ENCODE measurements at regions not wholly inside any gene's neighbourhood (a gene's known extent, or its start where the extent isn't known, plus 50 kb on each side); places are given as distances from the start of the nearest gene placed in this dataset.

- H2AK5ac ChIP-seq (ENCODE audit: low read length): no peak overlapping the region
- no peak overlapping the region for H3K9ac ChIP-seq (ENCODE audit: low read length)
- no peak overlapping the region for H3K4me3 ChIP-seq (ENCODE audit: low read length)
- no peak overlapping the region for H2BK15ac ChIP-seq (replicated peaks; ENCODE audit: low read depth)
- H3K18ac ChIP-seq (ENCODE audit: low read length): no peak overlapping the region
- H2BK120ac ChIP-seq (ENCODE audit: low read depth, low read length): no peak overlapping the region
- H3K23ac ChIP-seq (ENCODE audit: low read length): no peak overlapping the region
- H3K79me2 ChIP-seq (ENCODE audit: control insufficient read depth, insufficient read depth, low read length): no peaks in the 10 kb centered on the region
- no peak for DNase-seq
- no peak overlapping the region for H3K27ac ChIP-seq (ENCODE audit: low read depth, low read length)
- H3K4ac ChIP-seq (ENCODE audit: low read depth, low read length): no peak overlapping the region
- H2BK5ac ChIP-seq (ENCODE audit: low read length): no peak overlapping the region
- H3K36me3 ChIP-seq (ENCODE audit: control insufficient read depth, insufficient read depth, low read length): no peaks in the 10 kb centered on the region
- no peak overlapping the region for H4K5ac ChIP-seq (ENCODE audit: low read length)
- no peak overlapping the region for H3K4me2 ChIP-seq (ENCODE audit: low read length)
- no peak overlapping the region for H3K56ac ChIP-seq (ENCODE audit: low read length)
- no CpG with 5 or more reads among the region's 7 CpGs for WGBS (ENCODE audit: extremely low coverage, insufficient coverage, low lambda C conversion rate)
- no peaks in the 10 kb centered on the region for H3K27me3 ChIP-seq (ENCODE audit: insufficient read depth, low read length, poor library complexity)
- no peaks in the 10 kb centered on the region for H3K4me1 ChIP-seq (ENCODE audit: control insufficient read depth, low read depth, low read length)
- no peak overlapping the region for H4K8ac ChIP-seq (ENCODE audit: low read depth, low read length)
- no peaks in the 10 kb centered on the region for H3K79me1 ChIP-seq (ENCODE audit: low read length)
These were observed 114.8 kb downstream of the RDH14 start for GRCh38 chr2:18445433-18446320.

DNA sequence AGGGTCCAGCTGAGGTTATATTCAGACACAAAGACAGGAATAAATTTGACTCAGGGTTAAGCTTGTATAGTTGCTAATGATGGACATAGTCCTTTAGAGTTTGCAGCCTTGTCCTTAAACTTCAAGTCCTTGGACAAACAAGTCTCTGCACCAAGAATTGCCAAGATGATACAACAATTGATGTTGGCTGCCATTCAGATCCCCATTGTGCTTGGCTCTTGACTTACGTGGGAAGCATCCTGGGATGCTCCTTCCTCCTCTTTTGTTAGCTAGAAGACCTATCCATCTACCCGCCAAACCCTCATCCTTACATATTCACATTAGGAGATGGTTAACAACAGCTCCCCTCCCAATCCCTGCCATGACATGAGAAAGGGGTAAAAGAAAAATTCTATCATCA lies 115.6 kb downstream of the RDH14 start:
- no peak overlapping the region for H3K4me3 ChIP-seq (ENCODE audit: low read length)
- no peaks in the 10 kb centered on the region for H3K27me3 ChIP-seq (ENCODE audit: insufficient read depth, low read length, poor library complexity)
- H3K79me1 ChIP-seq (ENCODE audit: low read length): no peaks in the 10 kb centered on the region
- H3K9ac ChIP-seq (ENCODE audit: low read length): no peak overlapping the region
- H3K23ac ChIP-seq (ENCODE audit: low read length): no peak overlapping the region
- H3K56ac ChIP-seq (ENCODE audit: low read length): no peak overlapping the region
- no peak overlapping the region for H4K5ac ChIP-seq (ENCODE audit: low read length)
- no peak overlapping the region for H2AK5ac ChIP-seq (ENCODE audit: low read length)
- H3K36me3 ChIP-seq (ENCODE audit: control insufficient read depth, insufficient read depth, low read length): no peaks in the 10 kb centered on the region
- H4K8ac ChIP-seq (ENCODE audit: low read depth, low read length): no peak overlapping the region
- no CpG with 5 or more reads among the region's 2 CpGs for WGBS (ENCODE audit: extremely low coverage, insufficient coverage, low lambda C conversion rate)
- DNase-seq: no peak
- no peak overlapping the region for H3K18ac ChIP-seq (ENCODE audit: low read length)
- no peaks in the 10 kb centered on the region for H3K4me1 ChIP-seq (ENCODE audit: control insufficient read depth, low read depth, low read length)
- no peaks in the 10 kb centered on the region for H3K79me2 ChIP-seq (ENCODE audit: control insufficient read depth, insufficient read depth, low read length)
- H2BK15ac ChIP-seq (replicated peaks; ENCODE audit: low read depth): no peak overlapping the region
- no peak overlapping the region for H3K27ac ChIP-seq (ENCODE audit: low read depth, low read length)
- no peak overlapping the region for H3K4me2 ChIP-seq (ENCODE audit: low read length)
- H2BK120ac ChIP-seq (ENCODE audit: low read depth, low read length): no peak overlapping the region
- H3K4ac ChIP-seq (ENCODE audit: low read depth, low read length): no peak overlapping the region
- no peak overlapping the region for H2BK5ac ChIP-seq (ENCODE audit: low read length)

GRCh38 chr2:18441583-18441982 lies 118.9 kb downstream of the RDH14 start:
- Histone ChIP-seq H2BK120ac (ENCODE audit: low read depth, low read length) (no peak overlapping the region), H3K18ac (ENCODE audit: low read length) (no peak overlapping the region), H3K23ac (ENCODE audit: low read length) (no peak overlapping the region), H3K27me3 (ENCODE audit: insufficient read depth, low read length, poor library complexity) (no peaks in the 10 kb centered on the region), H3K4ac (ENCODE audit: low read depth, low read length) (no peak overlapping the region), H2AK5ac (ENCODE audit: low read length) (no peak overlapping the region), H3K27ac (ENCODE audit: low read depth, low read length) (no peak overlapping the region), H3K4me1 (ENCODE audit: control insufficient read depth, low read depth, low read length) (no peaks in the 10 kb centered on the region), H3K36me3 (ENCODE audit: control insufficient read depth, insufficient read depth, low read length) (no peaks in the 10 kb centered on the region), H3K9ac (ENCODE audit: low read length) (no peak overlapping the region), H3K4me2 (ENCODE audit: low read length) (no peak overlapping the region), H3K4me3 (ENCODE audit: low read length) (no peak overlapping the region), H4K8ac (ENCODE audit: low read depth, low read length) (no peak overlapping the region), H3K79me2 (ENCODE audit: control insufficient read depth, insufficient read depth, low read length) (no peaks in the 10 kb centered on the region), H4K5ac (ENCODE audit: low read length) (no peak overlapping the region), H2BK5ac (ENCODE audit: low read length) (no peak overlapping the region), H3K56ac (ENCODE audit: low read length) (no peak overlapping the region), H2BK15ac (replicated peaks; ENCODE audit: low read depth) (no peak overlapping the region), H3K79me1 (ENCODE audit: low read length) (no peaks in the 10 kb centered on the region)
- no peak for DNase-seq
- WGBS (ENCODE audit: extremely low coverage, insufficient coverage, low lambda C conversion rate): 100% methylated on average over 1 of the region's 3 CpGs

DNA sequence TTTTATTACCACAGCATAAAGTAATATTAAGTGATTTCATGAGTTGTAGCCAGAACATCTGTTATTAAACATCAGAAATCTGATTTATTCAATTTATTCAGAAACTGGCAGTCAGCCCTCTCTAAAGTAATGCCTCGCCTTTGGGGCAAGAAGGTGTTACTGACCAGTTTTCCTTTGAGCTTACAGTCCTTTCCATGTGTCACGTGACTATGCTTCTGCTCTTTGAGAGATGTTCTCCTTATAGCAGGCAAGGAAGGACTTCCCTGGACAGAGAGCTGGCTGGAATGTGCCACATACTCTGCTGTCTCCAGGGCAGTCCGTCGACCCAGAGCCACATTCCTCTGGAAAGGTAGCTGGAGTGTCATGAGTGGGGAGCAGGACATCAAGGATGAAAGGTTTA lies 119.7 kb downstream of the RDH14 start:
- Histone ChIP-seq H3K9ac (ENCODE audit: low read length) (no peak overlapping the region), H3K79me2 (ENCODE audit: control insufficient read depth, insufficient read depth, low read length) (no peaks in the 10 kb centered on the region), H3K56ac (ENCODE audit: low read length) (no peak overlapping the region), H4K8ac (ENCODE audit: low read depth, low read length) (no peak overlapping the region), H2AK5ac (ENCODE audit: low read length) (no peak overlapping the region), H3K4me1 (ENCODE audit: control insufficient read depth, low read depth, low read length) (no peaks in the 10 kb centered on the region), H4K5ac (ENCODE audit: low read length) (no peak overlapping the region), H3K36me3 (ENCODE audit: control insufficient read depth, insufficient read depth, low read length) (no peaks in the 10 kb centered on the region), H3K4ac (ENCODE audit: low read depth, low read length) (no peak overlapping the region), H2BK5ac (ENCODE audit: low read length) (no peak overlapping the region), H3K79me1 (ENCODE audit: low read length) (no peaks in the 10 kb centered on the region), H3K23ac (ENCODE audit: low read length) (no peak overlapping the region), H3K4me3 (ENCODE audit: low read length) (no peak overlapping the region), H3K27ac (ENCODE audit: low read depth, low read length) (no peak overlapping the region), H2BK120ac (ENCODE audit: low read depth, low read length) (no peak overlapping the region), H3K4me2 (ENCODE audit: low read length) (no peak overlapping the region), H2BK15ac (replicated peaks; ENCODE audit: low read depth) (no peak overlapping the region), H3K27me3 (ENCODE audit: insufficient read depth, low read length, poor library complexity) (no peaks in the 10 kb centered on the region), H3K18ac (ENCODE audit: low read length) (no peak overlapping the region)
- WGBS (ENCODE audit: extremely low coverage, insufficient coverage, low lambda C conversion rate): no CpG with 5 or more reads among the region's 4 CpGs
- peak; percentile 7 for DNase-seq

- Histone ChIP-seq H2AK5ac (ENCODE audit: low read length) (no peak overlapping the region), H3K9ac (ENCODE audit: low read length) (no peak overlapping the region), H3K4ac (ENCODE audit: low read depth, low read length) (no peak overlapping the region), H3K36me3 (ENCODE audit: control insufficient read depth, insufficient read depth, low read length) (no peaks in the 10 kb centered on the region), H2BK5ac (ENCODE audit: low read length) (no peak overlapping the region), H2BK15ac (replicated peaks; ENCODE audit: low read depth) (no peak overlapping the region), H3K23ac (ENCODE audit: low read length) (no peak overlapping the region), H3K79me2 (ENCODE audit: control insufficient read depth, insufficient read depth, low read length) (no peaks in the 10 kb centered on the region), H3K18ac (ENCODE audit: low read length) (no peak overlapping the region), H3K27ac (ENCODE audit: low read depth, low read length) (no peak overlapping the region), H3K56ac (ENCODE audit: low read length) (no peak overlapping the region), H2BK120ac (ENCODE audit: low read depth, low read length) (no peak overlapping the region), H4K5ac (ENCODE audit: low read length) (no peak overlapping the region), H4K8ac (ENCODE audit: low read depth, low read length) (no peak overlapping the region), H3K4me3 (ENCODE audit: low read length) (no peak overlapping the region), H3K4me2 (ENCODE audit: low read length) (no peak overlapping the region), H3K4me1 (ENCODE audit: control insufficient read depth, low read depth, low read length) (no peaks in the 10 kb centered on the region), H3K27me3 (ENCODE audit: insufficient read depth, low read length, poor library complexity) (no peaks in the 10 kb centered on the region), H3K79me1 (ENCODE audit: low read length) (no peaks in the 10 kb centered on the region)
- no peak for DNase-seq
- no CpG with 5 or more reads among the region's 6 CpGs for WGBS (ENCODE audit: extremely low coverage, insufficient coverage, low lambda C conversion rate)
These were observed 120.3 kb downstream of the RDH14 start for GRCh38 chr2:18440141-18440661.

Data from mesendoderm (in vitro differentiated cells).